HepG2 (cell line): ENCODE measurements at regions not wholly inside any gene's neighbourhood (a gene's known extent, or its start where the extent isn't known, plus 50 kb on each side); places are given as distances from the start of the nearest gene placed in this dataset.

Experiments used
- ARNT ChIP-seq: fragments of 450-650 bp; IDR thresholded peaks from 2 replicates; pipeline ENCODE4 v1.6.1; 2017
- ARNT2 ChIP-seq: sonication (generic); formaldehyde crosslinking; IDR thresholded peaks from 2 replicates; pipeline ENCODE4 v1.8.0; 2022; ENCODE audit warnings: mild to moderate bottlenecking, low read depth, missing genetic modification reagents, moderate library complexity
- BRCA1 ChIP-seq: sonication (generic); formaldehyde crosslinking; IDR thresholded peaks from 2 replicates; pipeline ENCODE4 v1.4.0; 2020; ENCODE audit warnings: missing genetic modification reagents
- GATAD2A ChIP-seq: IDR thresholded peaks from 2 replicates; pipeline ENCODE4 v1.6.1; 2016
- GFI1 ChIP-seq: sonication (generic); formaldehyde crosslinking; IDR thresholded peaks from 2 replicates; pipeline ENCODE4 v1.5.0; 2020; ENCODE audit warnings: missing genetic modification reagents, mild to moderate bottlenecking, borderline replicate concordance
- ISX ChIP-seq: sonication (generic); formaldehyde crosslinking; conservative IDR thresholded peaks from 2 replicates; pipeline ENCODE4 v1.5.0; 2020; ENCODE audit warnings: missing genetic modification reagents
- KAT7 ChIP-seq: IDR thresholded peaks from 2 replicates; pipeline ENCODE4 v1.6.1; 2018; ENCODE audit warnings: borderline replicate concordance, missing compliant biosample characterization
- KDM1A ChIP-seq: IDR thresholded peaks from 2 replicates; pipeline ENCODE4 v1.6.1; 2016; ENCODE audit warnings: missing compliant biosample characterization
- MED1 ChIP-seq: sonication (generic); formaldehyde crosslinking; IDR thresholded peaks from 2 replicates; pipeline ENCODE4 v1.4.0; 2020; ENCODE audit warnings: missing genetic modification reagents
- PAWR ChIP-seq: sonication (generic); formaldehyde crosslinking; IDR thresholded peaks from 2 replicates; pipeline ENCODE4 v1.4.0; 2020; ENCODE audit warnings: missing genetic modification reagents, mild to moderate bottlenecking, borderline replicate concordance
- PHB2 ChIP-seq: fragments of 450-650 bp; IDR thresholded peaks from 2 replicates; pipeline ENCODE4 v1.6.1; 2018; ENCODE audit not compliant: partially characterized antibody
- PHF21A ChIP-seq: sonication (generic); formaldehyde crosslinking; IDR thresholded peaks from 2 replicates; pipeline ENCODE4 v1.5.0; 2020; ENCODE audit warnings: mild to moderate bottlenecking, missing genetic modification reagents
- REL ChIP-seq: sonication (generic); formaldehyde crosslinking; conservative IDR thresholded peaks from 2 replicates; pipeline ENCODE4 v1.8.0; 2022; ENCODE audit warnings: mild to moderate bottlenecking, missing genetic modification reagents, moderate library complexity
- SMAD3 ChIP-seq: sonication (generic); formaldehyde crosslinking; IDR thresholded peaks from 2 replicates; pipeline ENCODE4 v1.4.0; 2020; ENCODE audit warnings: missing genetic modification reagents
- SP4 ChIP-seq: sonication (generic); formaldehyde crosslinking; IDR thresholded peaks from 2 replicates; pipeline ENCODE4 v1.8.1; 2023; ENCODE audit warnings: mild to moderate bottlenecking, missing genetic modification reagents
- THYN1 ChIP-seq: sonication (generic); formaldehyde crosslinking; IDR thresholded peaks from 2 replicates; pipeline ENCODE4 v1.8.1; 2023; ENCODE audit warnings: low read depth, mild to moderate bottlenecking, moderate library complexity, missing genetic modification reagents, borderline replicate concordance
- ZBTB21 ChIP-seq: sonication (generic); formaldehyde crosslinking; IDR thresholded peaks from 2 replicates; pipeline ENCODE4 v1.4.0; 2020; ENCODE audit warnings: missing genetic modification reagents
- ZFP37 ChIP-seq: sonication (generic); formaldehyde crosslinking; IDR thresholded peaks from 2 replicates; pipeline ENCODE4 v1.4.0; 2020; ENCODE audit warnings: missing genetic modification reagents, borderline replicate concordance
- ZNF225 ChIP-seq: sonication (generic); formaldehyde crosslinking; IDR thresholded peaks from 2 replicates; pipeline ENCODE4 v1.4.0; 2020; ENCODE audit warnings: mild to moderate bottlenecking, missing genetic modification reagents
- ZNF367 ChIP-seq: sonication (generic); formaldehyde crosslinking; IDR thresholded peaks from 2 replicates; pipeline ENCODE4 v1.4.0; 2020; ENCODE audit warnings: missing genetic modification reagents, borderline replicate concordance
- ZNF703 ChIP-seq: sonication (generic); formaldehyde crosslinking; IDR thresholded peaks from 2 replicates; pipeline ENCODE4 v1.5.1; 2020; ENCODE audit warnings: missing genetic modification reagents, mild to moderate bottlenecking, moderate library complexity, borderline replicate concordance
- ZNF724P ChIP-seq: sonication (generic); formaldehyde crosslinking; IDR thresholded peaks from 2 replicates; pipeline ENCODE4 v1.8.0; 2022; ENCODE audit warnings: missing genetic modification reagents, borderline replicate concordance
- TF ChIP-seq, protein P1 (sequence below): sonication (generic); formaldehyde crosslinking; IDR thresholded peaks from 2 replicates; pipeline ENCODE4 v1.4.0; 2020; ENCODE audit warnings: missing genetic modification reagents
- TF ChIP-seq, protein P2 (sequence below): sonication (generic); formaldehyde crosslinking; IDR thresholded peaks from 2 replicates; pipeline ENCODE4 v1.5.1; 2020; ENCODE audit warnings: missing genetic modification reagents, mild to moderate bottlenecking, borderline replicate concordance
- TF ChIP-seq, protein P3 (sequence below): IDR thresholded peaks from 2 replicates; pipeline ENCODE4 v1.6.1; 2016; ENCODE audit warnings: missing compliant biosample characterization, missing genetic modification reagents, borderline replicate concordance
- TF ChIP-seq, protein P4 (sequence below): sonication (generic); formaldehyde crosslinking; IDR thresholded peaks from 2 replicates; pipeline ENCODE4 v1.4.0; 2020; ENCODE audit warnings: missing genetic modification reagents

DNA sequence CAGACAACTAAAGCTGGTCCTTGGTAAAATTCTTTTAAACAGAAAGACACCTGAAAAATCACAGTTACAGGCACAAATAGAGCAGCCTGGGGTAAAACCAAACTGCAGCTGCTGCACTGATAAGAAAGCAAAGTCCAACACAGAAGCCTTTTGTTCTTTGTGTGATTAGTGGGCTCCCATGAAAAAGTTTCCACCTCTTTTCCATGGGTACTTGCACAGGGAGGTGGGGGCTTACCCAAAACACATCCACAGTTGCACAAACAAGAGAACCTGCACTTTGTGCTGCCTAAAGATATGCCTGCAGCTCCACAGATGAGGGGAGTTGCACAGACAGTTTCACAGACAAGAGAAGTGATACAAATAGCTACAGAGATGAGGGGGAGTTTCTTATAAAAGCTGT lies 106.7 kb upstream of the SLC5A9 start (continued):
- TF ChIP-seq, protein P1, sequence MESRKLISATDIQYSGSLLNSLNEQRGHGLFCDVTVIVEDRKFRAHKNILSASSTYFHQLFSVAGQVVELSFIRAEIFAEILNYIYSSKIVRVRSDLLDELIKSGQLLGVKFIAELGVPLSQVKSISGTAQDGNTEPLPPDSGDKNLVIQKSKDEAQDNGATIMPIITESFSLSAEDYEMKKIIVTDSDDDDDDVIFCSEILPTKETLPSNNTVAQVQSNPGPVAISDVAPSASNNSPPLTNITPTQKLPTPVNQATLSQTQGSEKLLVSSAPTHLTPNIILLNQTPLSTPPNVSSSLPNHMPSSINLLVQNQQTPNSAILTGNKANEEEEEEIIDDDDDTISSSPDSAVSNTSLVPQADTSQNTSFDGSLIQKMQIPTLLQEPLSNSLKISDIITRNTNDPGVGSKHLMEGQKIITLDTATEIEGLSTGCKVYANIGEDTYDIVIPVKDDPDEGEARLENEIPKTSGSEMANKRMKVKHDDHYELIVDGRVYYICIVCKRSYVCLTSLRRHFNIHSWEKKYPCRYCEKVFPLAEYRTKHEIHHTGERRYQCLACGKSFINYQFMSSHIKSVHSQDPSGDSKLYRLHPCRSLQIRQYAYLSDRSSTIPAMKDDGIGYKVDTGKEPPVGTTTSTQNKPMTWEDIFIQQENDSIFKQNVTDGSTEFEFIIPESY (CRISPR knock-in tag): no peak
- no peak for TF ChIP-seq ZNF367 (CRISPR knock-in tag)
- peak; percentile 95 for TF ChIP-seq GFI1 (CRISPR knock-in tag)
- TF ChIP-seq PHF21A (CRISPR knock-in tag): peak; percentile 80
- TF ChIP-seq, protein P2, sequence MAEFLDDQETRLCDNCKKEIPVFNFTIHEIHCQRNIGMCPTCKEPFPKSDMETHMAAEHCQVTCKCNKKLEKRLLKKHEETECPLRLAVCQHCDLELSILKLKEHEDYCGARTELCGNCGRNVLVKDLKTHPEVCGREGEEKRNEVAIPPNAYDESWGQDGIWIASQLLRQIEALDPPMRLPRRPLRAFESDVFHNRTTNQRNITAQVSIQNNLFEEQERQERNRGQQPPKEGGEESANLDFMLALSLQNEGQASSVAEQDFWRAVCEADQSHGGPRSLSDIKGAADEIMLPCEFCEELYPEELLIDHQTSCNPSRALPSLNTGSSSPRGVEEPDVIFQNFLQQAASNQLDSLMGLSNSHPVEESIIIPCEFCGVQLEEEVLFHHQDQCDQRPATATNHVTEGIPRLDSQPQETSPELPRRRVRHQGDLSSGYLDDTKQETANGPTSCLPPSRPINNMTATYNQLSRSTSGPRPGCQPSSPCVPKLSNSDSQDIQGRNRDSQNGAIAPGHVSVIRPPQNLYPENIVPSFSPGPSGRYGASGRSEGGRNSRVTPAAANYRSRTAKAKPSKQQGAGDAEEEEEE: no peak
- TF ChIP-seq, protein P3, sequence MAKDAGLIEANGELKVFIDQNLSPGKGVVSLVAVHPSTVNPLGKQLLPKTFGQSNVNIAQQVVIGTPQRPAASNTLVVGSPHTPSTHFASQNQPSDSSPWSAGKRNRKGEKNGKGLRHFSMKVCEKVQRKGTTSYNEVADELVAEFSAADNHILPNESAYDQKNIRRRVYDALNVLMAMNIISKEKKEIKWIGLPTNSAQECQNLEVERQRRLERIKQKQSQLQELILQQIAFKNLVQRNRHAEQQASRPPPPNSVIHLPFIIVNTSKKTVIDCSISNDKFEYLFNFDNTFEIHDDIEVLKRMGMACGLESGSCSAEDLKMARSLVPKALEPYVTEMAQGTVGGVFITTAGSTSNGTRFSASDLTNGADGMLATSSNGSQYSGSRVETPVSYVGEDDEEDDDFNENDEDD (CRISPR knock-in tag): no peak
- no peak for TF ChIP-seq REL (CRISPR knock-in tag)
- TF ChIP-seq SMAD3 (CRISPR knock-in tag): no peak
- no peak for TF ChIP-seq PHB2
- TF ChIP-seq ZNF724P (CRISPR knock-in tag): no peak
- no peak for TF ChIP-seq ZNF225 (CRISPR knock-in tag)
- TF ChIP-seq ARNT: no peak
- no peak for TF ChIP-seq ARNT2
- no peak for TF ChIP-seq SP4 (CRISPR knock-in tag)
- TF ChIP-seq KAT7 (CRISPR knock-in tag): no peak
- TF ChIP-seq, protein P4, sequence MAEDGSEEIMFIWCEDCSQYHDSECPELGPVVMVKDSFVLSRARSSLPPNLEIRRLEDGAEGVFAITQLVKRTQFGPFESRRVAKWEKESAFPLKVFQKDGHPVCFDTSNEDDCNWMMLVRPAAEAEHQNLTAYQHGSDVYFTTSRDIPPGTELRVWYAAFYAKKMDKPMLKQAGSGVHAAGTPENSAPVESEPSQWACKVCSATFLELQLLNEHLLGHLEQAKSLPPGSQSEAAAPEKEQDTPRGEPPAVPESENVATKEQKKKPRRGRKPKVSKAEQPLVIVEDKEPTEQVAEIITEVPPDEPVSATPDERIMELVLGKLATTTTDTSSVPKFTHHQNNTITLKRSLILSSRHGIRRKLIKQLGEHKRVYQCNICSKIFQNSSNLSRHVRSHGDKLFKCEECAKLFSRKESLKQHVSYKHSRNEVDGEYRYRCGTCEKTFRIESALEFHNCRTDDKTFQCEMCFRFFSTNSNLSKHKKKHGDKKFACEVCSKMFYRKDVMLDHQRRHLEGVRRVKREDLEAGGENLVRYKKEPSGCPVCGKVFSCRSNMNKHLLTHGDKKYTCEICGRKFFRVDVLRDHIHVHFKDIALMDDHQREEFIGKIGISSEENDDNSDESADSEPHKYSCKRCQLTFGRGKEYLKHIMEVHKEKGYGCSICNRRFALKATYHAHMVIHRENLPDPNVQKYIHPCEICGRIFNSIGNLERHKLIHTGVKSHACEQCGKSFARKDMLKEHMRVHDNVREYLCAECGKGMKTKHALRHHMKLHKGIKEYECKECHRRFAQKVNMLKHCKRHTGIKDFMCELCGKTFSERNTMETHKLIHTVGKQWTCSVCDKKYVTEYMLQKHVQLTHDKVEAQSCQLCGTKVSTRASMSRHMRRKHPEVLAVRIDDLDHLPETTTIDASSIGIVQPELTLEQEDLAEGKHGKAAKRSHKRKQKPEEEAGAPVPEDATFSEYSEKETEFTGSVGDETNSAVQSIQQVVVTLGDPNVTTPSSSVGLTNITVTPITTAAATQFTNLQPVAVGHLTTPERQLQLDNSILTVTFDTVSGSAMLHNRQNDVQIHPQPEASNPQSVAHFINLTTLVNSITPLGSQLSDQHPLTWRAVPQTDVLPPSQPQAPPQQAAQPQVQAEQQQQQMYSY: no peak
- TF ChIP-seq ZNF703 (CRISPR knock-in tag): no peak
- TF ChIP-seq ZBTB21 (CRISPR knock-in tag): no peak
- no peak for TF ChIP-seq BRCA1 (CRISPR knock-in tag)
- no peak for TF ChIP-seq PAWR
- no peak for TF ChIP-seq ZFP37 (CRISPR knock-in tag)
- TF ChIP-seq ISX (CRISPR knock-in tag): no peak
- TF ChIP-seq GATAD2A: peak; percentile 52; the same call in 1 of the 2 replicates
- no peak for TF ChIP-seq MED1 (CRISPR knock-in tag)
- no peak for TF ChIP-seq THYN1
- TF ChIP-seq KDM1A (CRISPR knock-in tag): 0 out of 2 replicates have a peak, but pooled peaks have one; percentile 20
